ENCODE measurements at regions not wholly inside any gene's neighbourhood (a gene's known extent, or its start where the extent isn't known, plus 50 kb on each side); places are given as distances from the start of the nearest gene placed in this dataset.

DNA sequence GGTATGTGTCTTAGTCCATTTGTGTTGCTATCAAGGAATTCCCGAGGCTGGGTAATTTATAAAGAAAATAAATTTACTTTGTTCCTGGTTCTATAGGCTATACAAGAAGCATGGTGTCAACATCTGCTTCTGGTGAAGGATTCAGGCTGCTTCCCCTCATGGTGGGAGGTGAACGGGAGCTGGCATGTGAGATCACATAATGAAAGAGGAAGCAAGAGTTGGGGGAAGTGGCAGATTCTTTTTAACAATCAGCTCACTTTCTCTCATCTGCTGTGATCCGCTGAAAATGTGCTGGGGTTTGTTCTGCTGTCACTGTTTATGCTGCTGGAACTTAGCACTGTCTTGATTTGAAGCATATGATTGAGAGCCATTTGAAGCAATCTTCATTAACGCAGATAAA lies 730.0 kb upstream of the SORCS1 start:
- no peak for TF ChIP-seq ZNF274 (IDR thresholded peaks at IDR 0.05; ENCODE audit: low read depth, low read length)
- no peak overlapping the region for H3K4me3 ChIP-seq (ENCODE audit: low read length)

DNA sequence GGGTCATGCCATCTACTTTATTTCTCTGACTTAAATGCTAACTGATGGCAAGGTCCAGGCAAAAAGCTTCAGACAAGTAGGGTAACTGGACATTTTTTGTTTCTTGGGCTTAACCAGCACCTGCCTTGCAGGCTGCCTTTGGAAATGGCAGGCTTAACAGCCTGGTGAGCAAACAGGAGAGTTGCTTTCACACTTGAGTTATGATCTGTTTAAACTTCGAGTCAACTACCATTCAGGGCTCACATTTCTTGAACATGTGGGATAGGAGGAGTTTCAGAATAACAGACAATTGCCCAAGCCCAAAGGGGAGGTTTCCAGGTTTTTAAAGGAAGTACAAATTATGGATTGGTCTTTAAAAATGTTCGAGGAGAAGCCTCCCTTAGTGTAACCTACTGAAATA lies 724.6 kb upstream of the SORCS1 start:
- no peak overlapping the region for H3K4me3 ChIP-seq (ENCODE audit: low read length)
- no peak for TF ChIP-seq ZNF274 (IDR thresholded peaks at IDR 0.05; ENCODE audit: low read depth, low read length)

DNA sequence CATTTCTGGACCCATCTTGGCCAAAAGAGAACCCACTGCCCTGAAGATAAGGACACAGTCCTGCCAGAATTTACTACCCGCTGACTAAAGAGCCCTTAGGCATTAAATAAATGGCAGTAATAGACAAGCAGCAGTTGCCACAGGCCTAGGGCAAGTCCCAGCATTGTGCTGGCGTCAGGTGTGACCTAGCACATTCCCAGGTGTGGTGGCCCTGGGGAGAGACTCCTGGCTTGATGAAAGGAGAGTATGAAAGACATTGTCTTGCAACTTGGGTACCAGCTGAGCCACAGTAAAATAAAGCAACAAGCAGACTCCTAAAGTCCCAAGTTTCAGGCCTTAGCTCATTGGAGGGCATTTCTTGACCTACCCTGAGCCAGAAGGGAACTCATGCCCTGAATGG lies 715.7 kb upstream of the SORCS1 start:
- no peak for TF ChIP-seq ZNF274 (IDR thresholded peaks at IDR 0.05; ENCODE audit: low read depth, low read length)
- H3K4me3 ChIP-seq (ENCODE audit: low read length) = no peak overlapping the region

DNA sequence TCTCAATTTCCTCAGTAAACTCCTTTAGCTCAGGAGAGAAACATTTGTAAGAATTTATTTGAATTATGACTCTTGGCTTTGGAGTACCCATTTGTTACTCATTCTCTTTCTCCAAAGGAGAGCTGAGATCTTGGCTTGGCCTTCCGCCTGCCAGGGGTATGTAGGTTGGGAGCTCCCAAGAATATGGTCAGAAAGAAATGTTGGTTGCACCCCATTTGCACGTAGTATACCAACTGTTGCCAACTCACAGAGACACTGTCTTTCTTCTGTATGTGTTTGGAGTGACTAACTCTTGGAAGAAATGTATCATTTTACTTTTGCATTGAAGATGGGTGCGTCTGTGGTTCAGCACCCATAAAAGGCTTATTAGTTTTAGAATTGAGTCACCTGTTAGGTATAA lies 708.5 kb upstream of the SORCS1 start:
- no peak overlapping the region for H3K4me3 ChIP-seq (ENCODE audit: low read length)

DNA sequence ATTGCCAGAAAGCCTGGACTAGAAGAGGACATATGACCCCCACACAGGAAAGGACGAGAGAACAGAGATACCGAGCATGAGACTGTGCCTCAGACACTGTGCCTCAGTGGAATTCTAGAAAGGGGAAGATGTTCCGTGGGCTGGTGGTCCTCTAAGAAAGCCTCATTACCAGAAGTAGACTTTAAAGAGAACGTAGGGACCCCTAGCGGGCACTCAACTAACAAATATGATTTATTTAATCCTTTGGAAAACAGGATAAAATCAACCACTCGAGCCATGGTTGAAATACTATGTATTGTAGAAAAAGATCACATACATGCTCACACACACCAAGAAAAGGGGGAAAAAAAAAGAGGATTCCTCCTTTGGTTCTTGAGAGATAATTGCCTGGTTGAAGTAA lies 701.2 kb upstream of the SORCS1 start:
- no peak for TF ChIP-seq ZNF274 (IDR thresholded peaks at IDR 0.05; ENCODE audit: low read depth, low read length)
- H3K4me3 ChIP-seq (ENCODE audit: low read length) = no peak overlapping the region

More for the DNA sequence above, 708.5 kb upstream of the SORCS1 start:
- no peak for TF ChIP-seq ZNF274 (IDR thresholded peaks at IDR 0.05; ENCODE audit: low read depth, low read length)

DNA sequence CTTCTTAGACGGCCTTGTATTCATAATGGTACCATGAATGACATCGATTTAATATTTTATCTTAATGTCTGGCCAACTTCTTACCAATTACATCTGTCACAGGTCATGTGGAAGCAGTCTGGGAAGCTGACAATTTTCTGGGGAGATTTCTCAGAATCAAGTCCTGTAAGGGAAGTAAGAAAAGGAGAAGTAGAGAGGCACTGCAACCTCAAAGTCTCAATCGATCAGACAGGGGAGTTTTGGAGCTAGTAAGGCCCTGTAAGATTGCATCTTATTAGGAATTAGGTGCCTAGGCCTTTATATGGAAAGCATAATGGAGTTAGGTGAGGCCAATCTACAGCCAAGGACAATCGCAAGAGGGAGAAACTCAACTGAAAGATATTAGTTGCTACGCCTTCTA lies 694.6 kb upstream of the SORCS1 start:
- no peak overlapping the region for H3K4me3 ChIP-seq (ENCODE audit: low read length)
- no peak for TF ChIP-seq ZNF274 (IDR thresholded peaks at IDR 0.05; ENCODE audit: low read depth, low read length)

DNA sequence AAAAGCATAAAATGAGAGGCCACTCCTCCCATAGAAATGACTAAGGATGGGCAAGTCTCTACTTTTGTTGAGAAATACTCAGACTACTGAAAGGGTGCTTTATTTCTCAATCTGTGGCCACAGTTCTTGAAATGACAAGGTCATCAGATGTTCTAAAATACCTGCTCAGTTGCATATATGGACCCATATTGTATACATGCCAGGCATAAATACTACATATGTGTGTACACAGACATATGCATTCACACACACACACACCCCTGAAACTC lies 691.5 kb upstream of the SORCS1 start:
- no peak overlapping the region for H3K4me3 ChIP-seq (ENCODE audit: low read length)
- TF ChIP-seq ZNF274 (IDR thresholded peaks at IDR 0.05; ENCODE audit: low read depth, low read length) = no peak

DNA sequence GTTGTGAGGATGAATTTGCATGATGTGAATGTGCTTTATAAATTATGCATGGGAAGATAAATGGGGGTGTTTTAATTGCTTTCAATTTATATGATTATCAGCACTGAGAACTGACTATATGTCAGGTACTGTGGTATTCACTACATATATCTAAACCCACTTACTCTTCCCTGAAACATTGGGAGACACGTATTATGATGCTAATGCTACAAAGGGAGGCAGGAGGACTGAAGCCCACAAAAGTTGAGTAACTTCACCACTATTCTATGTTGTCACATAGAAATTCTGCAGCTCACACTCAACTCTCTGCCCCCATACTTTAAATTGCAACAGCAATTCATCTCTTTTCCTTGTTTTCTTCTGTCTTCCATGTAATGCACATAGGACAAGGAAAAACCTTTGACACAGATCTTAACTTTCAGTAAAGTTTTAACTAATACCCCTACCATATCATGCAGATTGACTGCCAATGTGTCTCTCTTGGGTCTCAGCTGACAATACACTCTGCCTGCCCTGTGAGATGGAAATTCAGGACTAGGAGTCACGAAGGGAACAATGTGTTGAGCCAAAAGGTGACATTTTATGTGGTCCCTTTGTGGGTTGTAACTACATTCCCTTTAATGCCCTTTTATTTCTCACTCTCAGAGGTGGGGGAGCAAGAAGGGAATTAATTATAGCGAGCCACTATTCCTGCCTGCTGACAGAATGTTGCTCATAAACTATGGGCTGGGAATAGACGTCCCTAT lies 691.0 kb upstream of the SORCS1 start:
- H3K4me3 ChIP-seq (ENCODE audit: low read length) = no peak overlapping the region
- no peak for TF ChIP-seq ZNF274 (IDR thresholded peaks at IDR 0.05; ENCODE audit: low read depth, low read length)

DNA sequence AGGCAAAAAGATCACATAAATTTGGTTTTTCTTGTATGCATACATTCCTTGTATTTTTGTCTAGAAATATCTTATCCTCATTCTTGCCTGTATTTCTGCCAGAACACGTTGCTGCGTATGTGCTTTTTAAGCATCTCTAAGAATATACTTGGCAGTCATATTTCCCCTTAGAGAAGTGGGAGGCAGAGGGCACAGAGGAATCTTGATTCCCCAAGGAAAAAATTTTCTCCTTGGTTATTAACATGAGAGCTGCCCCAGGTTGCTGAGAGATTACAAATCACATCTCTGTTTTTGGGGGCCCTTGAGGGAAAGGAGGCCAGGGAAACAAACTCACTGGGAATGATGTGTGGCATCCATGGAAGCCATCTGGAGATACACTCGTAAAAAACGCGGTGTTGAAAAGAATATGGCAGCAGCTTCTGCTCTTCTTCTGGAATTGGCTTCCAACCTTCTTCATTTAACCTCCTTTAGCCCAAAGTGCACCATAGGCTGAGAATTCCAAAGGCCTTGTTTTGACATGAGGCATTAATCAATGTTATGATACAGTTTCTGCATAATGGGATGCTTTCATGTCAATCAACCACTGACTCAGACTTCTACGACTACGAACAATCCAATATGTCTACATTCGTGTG lies 684.3 kb upstream of the SORCS1 start:
- H3K4me3 ChIP-seq (ENCODE audit: low read length) = no peak overlapping the region
- TF ChIP-seq ZNF274 (IDR thresholded peaks at IDR 0.05; ENCODE audit: low read depth, low read length) = no peak

DNA sequence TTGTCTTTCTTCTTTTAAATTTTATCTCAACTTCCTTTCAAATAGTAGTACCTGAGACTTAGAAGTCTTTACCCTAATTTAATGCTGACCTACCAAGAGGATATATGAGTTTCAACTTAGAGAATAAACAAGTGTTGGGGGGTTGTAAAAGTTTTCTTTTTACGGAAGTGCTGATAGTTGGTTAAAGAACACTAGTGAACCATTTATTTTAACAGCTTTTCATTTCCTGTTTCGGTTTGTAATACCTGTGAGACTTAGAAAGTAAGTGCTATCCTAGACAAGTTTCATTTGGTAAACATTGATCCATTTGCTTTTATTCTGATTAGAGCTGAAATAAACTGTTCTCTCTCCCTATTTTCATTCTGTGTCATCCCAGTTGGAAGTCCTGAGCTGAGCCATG lies 683.1 kb upstream of the SORCS1 start:
- H3K4me3 ChIP-seq (ENCODE audit: low read length) = no peak overlapping the region
- no peak for TF ChIP-seq ZNF274 (IDR thresholded peaks at IDR 0.05; ENCODE audit: low read depth, low read length)

DNA sequence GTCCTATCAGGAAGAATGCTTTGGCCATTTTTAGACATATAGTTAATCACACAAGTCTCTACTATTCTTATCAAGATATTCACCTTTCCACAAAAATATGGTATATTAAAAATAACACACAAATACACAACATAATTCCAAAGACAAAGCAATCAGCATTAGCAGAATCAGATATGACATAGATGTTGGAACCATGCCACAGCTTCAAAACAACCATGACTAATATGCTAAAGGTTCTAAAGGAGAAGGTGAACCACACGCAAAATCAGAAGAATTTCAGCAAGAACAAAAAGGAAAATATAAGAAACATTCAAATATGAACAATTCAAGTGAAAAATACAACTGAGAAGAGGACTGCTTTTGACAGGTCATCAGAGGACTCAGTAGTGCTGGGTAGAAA lies 670.2 kb upstream of the SORCS1 start:
- no peak for TF ChIP-seq ZNF274 (IDR thresholded peaks at IDR 0.05; ENCODE audit: low read depth, low read length)
- H3K4me3 ChIP-seq (ENCODE audit: low read length) = no peak overlapping the region

DNA sequence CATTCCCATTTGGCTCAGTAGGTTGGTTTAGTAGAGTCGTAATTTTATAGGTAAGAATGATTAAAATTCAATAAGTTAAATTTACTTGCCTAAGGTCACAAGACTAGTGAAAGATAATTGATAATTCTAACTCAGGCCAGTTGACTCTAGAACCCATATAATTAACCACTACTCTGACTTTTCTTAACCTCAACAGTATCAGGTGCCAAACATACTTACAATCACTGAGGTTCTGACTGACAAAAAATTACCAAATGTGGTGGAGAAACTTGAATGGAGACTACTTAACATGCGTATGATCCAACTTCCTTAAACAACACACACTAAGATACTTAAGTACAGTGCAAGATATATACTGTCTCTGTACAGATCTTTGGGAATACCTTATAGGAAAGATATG lies 667.3 kb upstream of the SORCS1 start:
- TF ChIP-seq ZNF274 (IDR thresholded peaks at IDR 0.05; ENCODE audit: low read depth, low read length) = no peak
- no peak overlapping the region for H3K4me3 ChIP-seq (ENCODE audit: low read length)

DNA sequence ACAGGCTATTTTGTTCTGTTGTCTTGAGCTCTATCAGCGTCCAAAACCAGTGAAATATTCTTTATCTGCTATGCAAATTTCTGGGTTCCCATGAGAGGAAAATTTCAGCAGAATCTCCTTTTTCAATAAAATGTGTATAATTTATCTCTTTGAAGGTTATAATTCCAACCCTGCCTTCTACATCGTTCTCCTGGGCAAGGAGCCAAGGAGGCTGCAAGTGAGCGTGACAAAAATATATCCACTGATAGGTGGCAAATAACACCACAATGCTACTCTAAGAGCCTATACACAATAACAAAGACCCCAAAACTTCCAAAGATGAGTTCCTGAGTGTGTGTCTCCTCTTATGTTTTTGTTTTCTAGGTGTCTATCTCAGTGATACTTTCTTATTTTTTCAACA lies 664.7 kb upstream of the SORCS1 start:
- TF ChIP-seq ZNF274 (IDR thresholded peaks at IDR 0.05; ENCODE audit: low read depth, low read length) = no peak
- no peak overlapping the region for H3K4me3 ChIP-seq (ENCODE audit: low read length)

DNA sequence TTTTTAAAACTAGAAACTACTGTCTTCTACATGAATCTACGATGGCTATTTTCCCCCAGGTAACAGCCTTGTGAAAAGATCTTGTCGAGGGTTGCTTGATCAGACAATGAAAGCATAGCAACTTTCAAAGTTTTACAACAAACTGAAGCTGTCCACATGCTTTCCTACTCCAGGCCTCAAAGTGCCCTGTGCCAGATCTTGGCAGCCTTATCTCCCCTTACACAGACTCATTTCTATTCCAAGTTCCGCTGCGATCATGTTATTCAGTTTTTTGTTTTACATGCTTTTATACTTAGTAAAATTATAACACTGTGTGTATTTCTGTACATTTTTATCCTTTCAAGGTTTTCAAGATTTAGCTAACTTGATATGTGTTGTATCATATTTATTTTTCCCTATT lies 661.7 kb upstream of the SORCS1 start:
- H3K4me3 ChIP-seq (ENCODE audit: low read length) = no peak overlapping the region
- no peak for TF ChIP-seq ZNF274 (IDR thresholded peaks at IDR 0.05; ENCODE audit: low read depth, low read length)

DNA sequence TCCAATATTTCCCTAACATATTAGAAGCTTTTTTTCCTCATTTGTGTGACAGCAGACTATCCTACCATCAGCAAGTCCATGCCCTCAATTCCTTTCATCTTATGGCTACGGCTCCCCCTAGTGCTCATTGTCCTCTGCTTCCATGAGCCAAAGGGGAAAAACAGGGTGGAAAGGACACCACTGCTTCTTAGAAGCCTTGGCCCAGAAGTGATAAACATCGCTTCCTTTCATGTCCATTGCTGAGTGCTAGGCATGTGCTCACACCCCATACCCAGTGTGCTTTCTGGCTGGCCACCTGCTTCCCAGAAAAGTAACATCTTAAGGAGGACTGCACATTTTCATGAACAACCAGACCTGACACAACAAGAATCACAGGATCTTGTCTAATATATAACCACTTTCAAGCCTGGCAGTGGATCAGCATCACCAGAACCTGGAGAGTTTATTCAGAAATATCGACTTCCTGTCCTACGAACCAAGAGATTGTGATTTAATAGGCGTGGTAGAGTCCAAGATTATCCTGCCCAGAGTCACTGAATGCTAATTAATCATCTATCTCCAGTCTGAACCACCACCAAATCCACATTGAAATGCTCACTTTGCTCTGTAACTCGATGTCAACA lies 650.5 kb upstream of the SORCS1 start:
- TF ChIP-seq ZNF274 (IDR thresholded peaks at IDR 0.05; ENCODE audit: low read depth, low read length) = no peak
- H3K4me3 ChIP-seq (ENCODE audit: low read length) = no peak overlapping the region

Measured in GM08714 (cell line).